BJ (cell line): ENCODE measurements at regions not wholly inside any gene's neighbourhood (a gene's known extent, or its start where the extent isn't known, plus 50 kb on each side); places are given as distances from the start of the nearest gene placed in this dataset.

ENCODE experiments used
- CTCF ChIA-PET: fragments of 350-600 bp; formaldehyde crosslinking; extraction: SDS; loops from one replicate; lab custom pipeline; 2021; ENCODE audit warnings: antibody characterized with exemption, inconsistent platforms; lab: Yijun Ruan, JAX
- POLR2A ChIA-PET: fragments of 300-600 bp; sonication (Branson Sonifier 250); formaldehyde crosslinking; extraction: SDS; loops from one replicate; lab custom pipeline; 2021; ENCODE audit warnings: antibody characterized with exemption; lab: Charles Lee
- DNase-seq: peaks from one replicate; pipeline ENCODE4 v3.0.0-alpha.2; 2011; ENCODE audit warnings: low read depth
- H3K27me3 ChIP-seq: 2 replicates; pipeline ENCODE4 v1.6.0; 2011; ENCODE audit warnings: low read length; ENCODE audit not compliant: control insufficient read depth, insufficient read depth
- H3K36me3 ChIP-seq: 2 replicates; pipeline ENCODE4 v1.5.1; 2011; ENCODE audit warnings: low read length; ENCODE audit not compliant: control insufficient read depth, insufficient read depth
- H3K4me3 ChIP-seq: 2 replicates; pipeline ENCODE4 v1.5.1; 2011; ENCODE audit warnings: low read depth, mild to moderate bottlenecking, control low read depth, low read length
- CTCF ChIP-seq: IDR thresholded peaks from 2 replicates; pipeline ENCODE4 v1.5.1; 2011; ENCODE audit warnings: low read depth, mild to moderate bottlenecking, control low read depth, inconsistent platforms, low read length, moderate library complexity; ENCODE audit not compliant: insufficient read depth

- ChIA-PET CTCF (no interaction called here), POLR2A (no interaction called here)
- DNase-seq = no peak
- Histone ChIP-seq H3K4me3 (no peak overlapping the region), H3K36me3 (no peaks in the 10 kb centered on the region), H3K27me3 (no peaks in the 10 kb centered on the region)
- TF ChIP-seq CTCF = no peak
Measured at GRCh38 chr2:146321175-146321574, 1523.7 kb upstream of the ACVR2A start.

- CTCF ChIA-PET = no interaction called here
- no peak for TF ChIP-seq CTCF
- H3K4me3 ChIP-seq = no peak overlapping the region
- no peaks in the 10 kb centered on the region for H3K36me3 ChIP-seq
- POLR2A ChIA-PET = no interaction called here
- no peaks in the 10 kb centered on the region for H3K27me3 ChIP-seq
- DNase-seq = peak; percentile 59
Measured at GRCh38 chr2:146317959-146318358, 1526.9 kb upstream of the ACVR2A start.

GRCh38 chr2:146312899-146313298, 1531.9 kb upstream of the ACVR2A start:
- TF ChIP-seq CTCF = peak; percentile 20
- DNase-seq = no peak
- Histone ChIP-seq H3K4me3 (no peak overlapping the region), H3K36me3 (no peaks in the 10 kb centered on the region), H3K27me3 (no peaks in the 10 kb centered on the region)
- ChIA-PET CTCF (interaction anchor here (0.6 to 1.7 kb wide), 4 partner anchors 15 to 560 kb away, joined by 3 to 6 read pairs (median 4); no protein-coding TSS in a partner anchor), POLR2A (interaction anchor here (0.6 kb wide), 1 partner anchor 1600 kb away, joined by 7 read pairs; no protein-coding TSS in a partner anchor)

- CTCF ChIA-PET = no interaction called here
- no peak for TF ChIP-seq CTCF
- POLR2A ChIA-PET = no interaction called here
- Histone ChIP-seq H3K27me3 (no peaks in the 10 kb centered on the region), H3K36me3 (no peaks in the 10 kb centered on the region), H3K4me3 (no peak overlapping the region)
- DNase-seq = no peak
Measured at GRCh38 chr2:146305164-146305563, 1539.7 kb upstream of the ACVR2A start.

GRCh38 chr2:146301287-146301686, 1543.5 kb upstream of the ACVR2A start:
- POLR2A ChIA-PET = no interaction called here
- no peaks in the 10 kb centered on the region for H3K36me3 ChIP-seq
- no peak for DNase-seq
- CTCF ChIA-PET = no interaction called here
- no peak for TF ChIP-seq CTCF
- no peak overlapping the region for H3K4me3 ChIP-seq
- H3K27me3 ChIP-seq = no peaks in the 10 kb centered on the region
